ENCODE measurements at regions not wholly inside any gene's neighbourhood (a gene's known extent, or its start where the extent isn't known, plus 50 kb on each side); places are given as distances from the start of the nearest gene placed in this dataset.
A peak's percentile ranks its signal among the peaks of the same experiment; 100 is the strongest.

GRCh38 chr5:50963971-50964745 is 297.7 kb downstream of the PARP8 start:
- Mint-ChIP-seq H3K27me3 (peaks cover 90% of the 10 kb centered on the region), H3K9me3 (no peaks in the 10 kb centered on the region), H3K4me3 (peak overlapping the region; percentile 74), H3K27ac (no peak overlapping the region), H3K36me3 (ENCODE audit: low read depth) (no peaks in the 10 kb centered on the region), H3K4me1 (ENCODE audit: low read depth) (peaks cover 53% of the 10 kb centered on the region)
- ATAC-seq (ENCODE audit: poor library complexity): no peak
- H3K9me3 ChIP-seq (ENCODE audit: control insufficient read depth in 1 of 2, insufficient read depth in 1 of 2, low read length in 2 of 2): peaks cover 0 to 34% of the 10 kb centered on the region in 2 experiments
- H3K4me1 ChIP-seq (ENCODE audit: insufficient read depth, low read length): peaks cover 50% of the 10 kb centered on the region
- H3K4me3 ChIP-seq (ENCODE audit: low read length): peak overlapping the region; percentile 17
- POLR2A ChIA-PET: no interaction called here
- peaks cover 58 to 69% of the 10 kb centered on the region in 2 experiments for H3K27me3 ChIP-seq (ENCODE audit: control insufficient read depth in 1 of 2, insufficient read depth in 2 of 2, low read length in 2 of 2)
- H3K27ac ChIP-seq (ENCODE audit: low read depth in 1 of 2, low read length in 2 of 2): no peak overlapping the region
- intact Hi-C loops (cut with DNase I, micrococcal nuclease): loop anchor here (5.0 kb wide), 3 partner anchors 1598 to 1953 kb away; no protein-coding TSS in a partner anchor
- H3K36me3 ChIP-seq (ENCODE audit: insufficient read depth, low read length): no peaks in the 10 kb centered on the region
- CTCF ChIA-PET: no interaction called here
- TF ChIP-seq CTCF (IDR thresholded peaks at IDR 0.05): no peak
- DNase-seq: peak in 1 of 14 experiments; percentile 6

- ATAC-seq (ENCODE audit: poor library complexity): no peak
- Histone ChIP-seq H3K4me1 (ENCODE audit: insufficient read depth, low read length) (peaks cover 58% of the 10 kb centered on the region), H3K27me3 (ENCODE audit: control insufficient read depth in 1 of 2, insufficient read depth in 2 of 2, low read length in 2 of 2) (peaks cover 67 to 78% of the 10 kb centered on the region in 2 experiments), H3K4me3 (ENCODE audit: low read length) (no peak overlapping the region), H3K9me3 (ENCODE audit: control insufficient read depth in 1 of 2, insufficient read depth in 1 of 2, low read length in 2 of 2) (peaks cover 0 to 41% of the 10 kb centered on the region in 2 experiments), H3K36me3 (ENCODE audit: insufficient read depth, low read length) (no peaks in the 10 kb centered on the region), H3K27ac (ENCODE audit: low read depth in 1 of 2, low read length in 2 of 2) (no peak overlapping the region)
- Mint-ChIP-seq H3K4me1 (ENCODE audit: low read depth) (peaks cover 56% of the 10 kb centered on the region), H3K9me3 (no peaks in the 10 kb centered on the region), H3K4me3 (peak overlapping the region; percentile 74), H3K27ac (no peak overlapping the region), H3K36me3 (ENCODE audit: low read depth) (no peaks in the 10 kb centered on the region), H3K27me3 (peaks cover 90% of the 10 kb centered on the region)
- TF ChIP-seq CTCF (IDR thresholded peaks at IDR 0.05): no peak
- DNase-seq: no peak
- CTCF ChIA-PET: no interaction called here
- POLR2A ChIA-PET: no interaction called here
- intact Hi-C loops (cut with DNase I, micrococcal nuclease): loop anchor here (5.0 kb wide), 3 partner anchors 1597 to 1952 kb away; no protein-coding TSS in a partner anchor
Measured at GRCh38 chr5:50964746-50965653, 298.6 kb downstream of the PARP8 start.

- peaks cover 58% of the 10 kb centered on the region for H3K4me1 ChIP-seq (ENCODE audit: insufficient read depth, low read length)
- Mint-ChIP-seq H3K36me3 (ENCODE audit: low read depth) (no peaks in the 10 kb centered on the region), H3K9me3 (no peaks in the 10 kb centered on the region), H3K4me1 (ENCODE audit: low read depth) (peaks cover 63% of the 10 kb centered on the region), H3K4me3 (peak overlapping the region; percentile 71), H3K27ac (no peak overlapping the region), H3K27me3 (peaks cover 90% of the 10 kb centered on the region)
- no peak for ATAC-seq (ENCODE audit: poor library complexity)
- H3K4me3 ChIP-seq (ENCODE audit: low read length): no peak overlapping the region
- peaks cover 0 to 37% of the 10 kb centered on the region in 2 experiments for H3K9me3 ChIP-seq (ENCODE audit: control insufficient read depth in 1 of 2, insufficient read depth in 1 of 2, low read length in 2 of 2)
- intact Hi-C loops (cut with DNase I, micrococcal nuclease): no loop called here
- peak in 1 of 14 experiments; percentile 4 for DNase-seq
- ChIA-PET POLR2A (no interaction called here), CTCF (no interaction called here)
- no peak overlapping the region for H3K27ac ChIP-seq (ENCODE audit: low read depth in 1 of 2, low read length in 2 of 2)
- H3K36me3 ChIP-seq (ENCODE audit: insufficient read depth, low read length): no peaks in the 10 kb centered on the region
- TF ChIP-seq CTCF (IDR thresholded peaks at IDR 0.05): no peak
- H3K27me3 ChIP-seq (ENCODE audit: control insufficient read depth in 1 of 2, insufficient read depth in 2 of 2, low read length in 2 of 2): peaks cover 73 to 86% of the 10 kb centered on the region in 2 experiments
Measured at GRCh38 chr5:50965654-50966375, 299.4 kb downstream of the PARP8 start.
